Activated naive CD8-positive, alpha-beta T cell treated with anti-CD3 and anti-CD28 coated beads for 36 hours (primary cell): ENCODE measurements at regions not wholly inside any gene's neighbourhood (a gene's known extent, or its start where the extent isn't known, plus 50 kb on each side); places are given as distances from the start of the nearest gene placed in this dataset.

Experiments used
- DNase-seq: peaks from one replicate; pipeline ENCODE4 v3.0.0; 2021
- H3K27ac Mint-ChIP-seq: one replicate; pipeline ENCODE4 v1.8.0; 2022; ENCODE audit warnings: mild to moderate bottlenecking, moderate library complexity, mixed read lengths
- H3K27me3 Mint-ChIP-seq: one replicate; pipeline ENCODE4 v1.8.0; 2022; ENCODE audit warnings: mild to moderate bottlenecking, mixed read lengths
- H3K36me3 Mint-ChIP-seq: one replicate; pipeline ENCODE4 v1.8.0; 2021; ENCODE audit warnings: mild to moderate bottlenecking, mixed read lengths
- H3K4me1 Mint-ChIP-seq: one replicate; pipeline ENCODE4 v1.8.0; 2021; ENCODE audit warnings: mixed read lengths
- H3K4me3 Mint-ChIP-seq: one replicate; pipeline ENCODE4 v1.8.0; 2022; ENCODE audit warnings: mild to moderate bottlenecking, moderate library complexity, mixed read lengths
- H3K9me3 Mint-ChIP-seq: one replicate; pipeline ENCODE4 v1.8.0; 2022; ENCODE audit warnings: mixed read lengths

DNA sequence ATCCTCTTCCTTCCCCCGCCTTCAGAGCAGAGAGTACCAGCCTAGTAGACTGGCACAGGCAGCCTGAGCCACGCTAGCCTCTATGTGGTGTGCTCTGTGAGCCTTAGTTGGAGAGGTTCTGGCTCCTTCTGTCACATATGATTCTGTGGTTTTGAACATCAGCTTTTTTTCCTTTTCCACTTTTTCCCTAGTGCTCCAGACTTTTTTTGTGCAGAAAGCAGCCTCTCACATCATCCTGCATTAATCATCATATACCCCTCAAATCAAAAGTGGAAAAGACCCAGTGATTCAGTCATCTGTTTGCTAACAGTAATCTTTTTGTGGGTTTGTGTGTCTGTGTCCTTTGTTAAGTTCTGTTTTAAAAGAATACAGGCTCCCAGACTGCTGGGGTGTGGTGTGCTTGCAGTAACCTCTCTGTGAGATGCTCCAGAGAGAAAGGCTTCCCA is 663.9 kb upstream of the RGMB start:
- Mint-ChIP-seq H3K36me3 (no peaks in the 10 kb centered on the region), H3K27ac (no peak overlapping the region), H3K4me1 (no peaks in the 10 kb centered on the region), H3K27me3 (peaks cover 6% of the 10 kb centered on the region), H3K9me3 (no peaks in the 10 kb centered on the region), H3K4me3 (no peak overlapping the region)
- no peak for DNase-seq

DNA sequence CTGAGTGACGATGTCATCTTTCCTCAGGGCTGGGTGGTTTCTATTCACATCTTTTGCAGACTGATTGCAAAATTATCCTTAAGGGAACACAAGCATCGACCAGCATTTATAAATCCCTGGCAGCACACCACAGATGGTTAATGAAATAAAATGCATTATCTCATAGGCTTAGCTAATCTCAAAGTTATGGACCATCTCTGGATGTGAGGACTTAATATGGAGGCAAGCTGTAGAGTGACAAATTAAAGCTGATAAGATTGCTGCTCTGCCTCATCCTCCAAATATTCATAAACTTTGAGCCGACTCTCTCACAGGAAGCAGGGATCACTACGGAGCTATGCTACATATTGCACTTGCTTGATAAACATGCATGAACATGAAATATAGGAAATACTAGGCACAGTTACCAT is 663.2 kb upstream of the RGMB start:
- no peaks in the 10 kb centered on the region for H3K9me3 Mint-ChIP-seq

DNA sequence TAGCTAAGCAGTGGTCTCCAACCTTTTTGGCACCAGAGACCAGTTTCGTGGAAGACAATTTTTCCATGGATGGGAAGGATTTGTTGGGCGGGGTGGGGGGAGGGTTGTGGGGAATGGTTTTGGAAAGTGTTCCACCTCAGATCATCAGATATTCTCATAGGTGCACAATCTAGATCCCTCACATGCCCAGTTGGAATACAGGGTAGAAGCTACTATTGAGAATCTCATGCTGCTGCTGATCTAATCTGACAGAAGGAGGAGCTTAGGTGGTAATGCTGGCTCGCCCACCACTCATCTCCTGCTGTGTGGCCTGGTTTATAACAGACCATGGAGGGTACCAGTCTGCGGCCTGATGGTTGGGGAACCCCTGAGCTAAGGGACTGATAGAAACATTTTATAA is 662.7 kb upstream of the RGMB start:
- H3K27ac Mint-ChIP-seq, result no peak overlapping the region
- no peaks in the 10 kb centered on the region for H3K4me1 Mint-ChIP-seq

More for the DNA sequence above, 663.2 kb upstream of the RGMB start:
- Mint-ChIP-seq H3K27ac (no peak overlapping the region), H3K4me1 (no peaks in the 10 kb centered on the region), H3K27me3 (peaks cover 6% of the 10 kb centered on the region), H3K4me3 (no peak overlapping the region), H3K36me3 (no peaks in the 10 kb centered on the region)
- DNase-seq, result no peak

DNA sequence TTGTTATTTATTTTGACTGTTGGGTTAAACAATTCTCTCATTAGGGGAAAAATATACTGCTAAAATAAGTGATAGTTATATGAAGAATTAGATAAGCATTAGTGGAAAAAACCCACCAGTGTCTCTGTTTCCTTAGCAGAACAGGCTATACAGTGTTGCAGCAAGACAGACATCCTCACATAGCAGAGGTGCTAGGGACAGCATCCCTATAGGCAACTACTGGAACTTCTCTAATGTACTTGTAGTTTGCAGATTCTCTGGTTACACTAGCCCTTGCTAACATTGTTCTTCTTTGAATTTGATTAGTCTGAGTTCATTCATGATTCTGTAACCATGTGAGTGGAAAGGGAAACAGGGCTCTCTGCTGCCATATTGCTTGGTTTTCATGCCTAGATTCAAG is 661.8 kb upstream of the RGMB start:
- H3K4me1 Mint-ChIP-seq, result no peaks in the 10 kb centered on the region
- H3K27me3 Mint-ChIP-seq, result peaks cover 6% of the 10 kb centered on the region
- no peak for DNase-seq
- H3K27ac Mint-ChIP-seq, result no peak overlapping the region
- H3K4me3 Mint-ChIP-seq, result no peak overlapping the region
- H3K36me3 Mint-ChIP-seq, result no peaks in the 10 kb centered on the region
- peaks cover 1% of the 10 kb centered on the region for H3K9me3 Mint-ChIP-seq

More for the DNA sequence above, 662.7 kb upstream of the RGMB start:
- Mint-ChIP-seq H3K4me3 (no peak overlapping the region), H3K27me3 (peaks cover 6% of the 10 kb centered on the region), H3K9me3 (no peaks in the 10 kb centered on the region), H3K36me3 (no peaks in the 10 kb centered on the region)
- no peak for DNase-seq

DNA sequence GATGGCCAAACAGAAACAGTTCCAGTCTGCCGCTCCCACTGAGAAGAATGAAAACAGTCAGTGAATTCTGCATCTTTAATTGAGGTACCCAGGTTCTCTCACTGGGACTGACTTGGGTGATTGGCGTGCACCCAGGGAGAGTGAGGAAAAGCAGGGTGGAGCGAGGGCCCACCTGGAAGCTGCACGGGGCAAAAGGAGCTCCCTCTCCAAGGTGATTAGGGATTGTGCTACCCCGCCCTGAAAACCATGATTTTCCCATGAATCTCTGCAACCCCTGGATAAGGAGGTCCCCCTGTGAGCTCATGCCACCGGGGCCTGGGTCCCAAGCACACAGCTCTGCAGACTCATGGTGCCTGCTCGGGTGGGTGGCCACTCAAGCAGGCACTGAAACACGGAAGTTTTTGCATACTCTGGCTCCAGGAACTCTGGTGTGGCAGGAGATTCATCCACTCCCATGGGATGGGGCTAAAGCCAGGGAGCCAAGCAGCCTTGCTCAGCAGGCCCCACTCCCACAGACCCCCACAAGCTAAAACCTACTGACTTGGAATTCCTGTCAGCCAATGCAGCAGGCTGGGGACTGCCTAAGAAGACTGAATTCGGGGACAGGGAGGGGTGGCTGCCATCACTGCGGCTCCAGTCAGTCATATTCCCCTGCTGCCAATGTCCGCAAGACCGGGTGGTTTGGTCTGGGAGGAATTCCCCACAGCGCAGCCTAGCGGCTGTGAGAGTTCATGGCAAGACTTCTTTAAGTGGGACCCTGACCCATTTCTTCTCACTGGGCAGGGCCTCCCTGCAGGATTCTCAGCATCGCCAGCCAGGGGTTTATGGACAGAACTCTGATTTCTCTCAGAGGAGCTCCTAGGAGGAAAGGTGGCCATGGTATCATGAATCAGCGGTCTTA is 652.2 kb upstream of the RGMB start:
- Mint-ChIP-seq H3K27ac (no peak overlapping the region), H3K36me3 (no peaks in the 10 kb centered on the region), H3K4me1 (no peaks in the 10 kb centered on the region), H3K4me3 (no peak overlapping the region), H3K9me3 (peaks cover 4% of the 10 kb centered on the region), H3K27me3 (no peaks in the 10 kb centered on the region)
- DNase-seq, result no peak

DNA sequence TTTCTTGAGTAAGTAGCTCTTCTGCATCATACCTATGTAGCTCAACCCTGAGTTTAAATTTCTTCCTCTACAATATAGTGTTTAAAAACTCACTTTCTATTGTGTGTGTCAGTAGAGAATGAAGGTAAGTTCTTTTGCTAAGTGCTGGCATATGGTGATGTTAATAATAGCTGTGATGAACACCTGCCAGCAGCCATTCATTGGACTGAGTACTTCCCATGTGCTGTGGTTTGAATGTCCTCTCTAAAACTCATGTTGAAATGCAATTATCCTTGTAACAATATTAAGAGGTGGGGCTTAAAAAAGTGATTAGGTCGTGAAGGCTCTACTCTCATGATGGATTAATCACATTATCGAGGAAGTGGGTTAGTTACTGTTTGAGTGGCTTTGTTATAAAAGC is 645.2 kb upstream of the RGMB start:
- no peak overlapping the region for H3K4me3 Mint-ChIP-seq
- no peaks in the 10 kb centered on the region for H3K27me3 Mint-ChIP-seq
- H3K9me3 Mint-ChIP-seq, result peaks cover 4% of the 10 kb centered on the region
- H3K27ac Mint-ChIP-seq, result no peak overlapping the region
- H3K36me3 Mint-ChIP-seq, result no peaks in the 10 kb centered on the region
- no peaks in the 10 kb centered on the region for H3K4me1 Mint-ChIP-seq
- DNase-seq, result no peak

DNA sequence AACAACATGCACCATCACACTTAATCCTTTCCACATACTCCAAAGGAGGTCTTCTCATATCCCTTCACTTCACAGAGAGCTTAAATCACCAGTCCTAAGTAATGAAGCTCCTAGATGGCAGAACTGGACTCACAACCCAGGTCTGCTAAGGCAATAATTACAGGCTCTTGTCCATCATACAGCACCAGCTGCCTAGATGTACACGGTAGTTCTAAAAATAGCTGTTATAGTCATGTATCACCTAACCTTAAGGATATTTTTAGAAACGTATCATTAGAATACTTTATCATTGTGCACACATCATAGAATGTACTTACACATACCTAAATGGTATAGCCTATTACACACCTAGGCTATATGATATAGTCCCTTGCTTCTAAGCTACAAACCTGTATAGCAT is 644.6 kb upstream of the RGMB start:
- no peaks in the 10 kb centered on the region for H3K27me3 Mint-ChIP-seq
- peaks cover 4% of the 10 kb centered on the region for H3K9me3 Mint-ChIP-seq
- H3K36me3 Mint-ChIP-seq, result no peaks in the 10 kb centered on the region
- H3K4me3 Mint-ChIP-seq, result no peak overlapping the region
- H3K4me1 Mint-ChIP-seq, result no peaks in the 10 kb centered on the region
- no peak overlapping the region for H3K27ac Mint-ChIP-seq
- DNase-seq, result no peak

DNA sequence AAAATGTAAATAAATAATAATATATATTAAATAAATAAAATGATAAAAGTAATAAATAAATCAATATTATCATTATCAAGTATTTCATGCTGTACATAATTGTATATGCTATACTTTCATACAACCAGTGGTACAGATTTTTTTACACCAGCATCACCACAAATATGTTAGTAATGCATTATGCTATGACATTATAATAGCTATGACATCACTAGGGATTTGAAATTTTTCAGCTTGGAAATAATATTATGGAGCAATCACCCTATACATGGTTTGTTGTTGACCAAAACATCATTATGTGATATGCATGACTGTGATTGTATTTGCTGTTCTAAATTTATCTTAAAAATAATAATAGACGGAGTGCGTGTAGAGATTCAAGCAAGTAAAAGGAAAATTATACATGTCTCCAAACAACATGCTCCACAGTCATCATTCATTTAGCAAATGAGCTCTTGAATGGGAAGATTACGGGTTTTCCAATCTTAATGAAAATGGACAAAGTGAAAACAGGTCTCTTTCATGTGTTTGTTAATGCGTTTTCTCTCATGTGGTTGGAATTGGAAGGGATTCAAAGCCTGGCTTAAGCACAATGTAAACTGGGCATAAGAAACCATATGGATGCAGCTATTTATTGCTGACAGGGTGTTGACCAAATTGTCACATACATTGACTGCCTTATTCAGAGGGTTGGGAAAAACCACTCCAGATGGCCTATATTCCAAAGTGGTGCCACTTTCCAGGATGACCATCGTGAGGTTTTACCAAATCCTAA is 643.0 kb upstream of the RGMB start:
- H3K4me3 Mint-ChIP-seq, result no peak overlapping the region
- H3K27ac Mint-ChIP-seq, result no peak overlapping the region
- DNase-seq, result no peak
- H3K9me3 Mint-ChIP-seq, result peaks cover 4% of the 10 kb centered on the region
- H3K4me1 Mint-ChIP-seq, result no peaks in the 10 kb centered on the region
- no peaks in the 10 kb centered on the region for H3K27me3 Mint-ChIP-seq
- no peaks in the 10 kb centered on the region for H3K36me3 Mint-ChIP-seq

DNA sequence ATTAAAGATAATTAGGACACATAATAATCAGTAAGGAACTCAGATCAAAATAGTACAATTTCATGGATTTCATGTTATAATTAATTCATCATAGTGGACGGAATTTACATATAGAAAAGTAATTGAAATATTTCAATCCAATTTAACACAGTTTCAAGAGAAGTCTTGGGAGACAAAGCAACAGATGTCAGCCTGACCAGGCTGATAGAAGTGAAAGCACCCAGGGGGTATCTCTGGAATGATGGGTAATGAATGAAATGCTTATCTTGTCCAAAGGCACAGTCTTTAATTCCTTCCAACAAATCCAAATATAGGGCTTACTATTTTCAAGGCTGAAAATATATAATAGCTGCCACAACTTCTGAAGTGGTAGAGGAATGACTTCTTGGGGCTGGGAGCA is 629.3 kb upstream of the RGMB start:
- DNase-seq, result no peak
- no peaks in the 10 kb centered on the region for H3K27me3 Mint-ChIP-seq
- H3K27ac Mint-ChIP-seq, result no peak overlapping the region
- H3K4me1 Mint-ChIP-seq, result no peaks in the 10 kb centered on the region
- no peaks in the 10 kb centered on the region for H3K36me3 Mint-ChIP-seq
- no peaks in the 10 kb centered on the region for H3K9me3 Mint-ChIP-seq
- no peak overlapping the region for H3K4me3 Mint-ChIP-seq

DNA sequence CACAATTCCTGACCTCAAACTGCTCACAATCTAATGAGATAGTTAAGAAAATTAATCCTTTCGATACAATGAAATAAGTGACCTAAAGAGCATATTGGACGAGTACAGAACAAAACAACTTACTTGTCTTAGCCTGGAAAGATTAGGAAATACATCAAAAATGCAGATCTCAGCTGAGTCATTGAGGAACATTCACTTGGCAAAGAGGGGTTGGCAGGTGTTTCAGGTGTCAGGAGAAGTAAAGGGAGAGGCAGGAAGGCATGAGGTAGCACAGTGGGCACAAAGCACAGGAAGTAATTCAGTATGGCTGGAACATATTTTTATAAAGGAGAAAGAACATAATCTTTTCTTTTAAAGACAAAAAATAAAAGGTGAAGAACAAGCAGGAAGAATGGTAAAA is 628.8 kb upstream of the RGMB start:
- no peaks in the 10 kb centered on the region for H3K4me1 Mint-ChIP-seq
- H3K9me3 Mint-ChIP-seq, result no peaks in the 10 kb centered on the region
- no peak overlapping the region for H3K27ac Mint-ChIP-seq
- no peak for DNase-seq
- H3K4me3 Mint-ChIP-seq, result no peak overlapping the region
- no peaks in the 10 kb centered on the region for H3K36me3 Mint-ChIP-seq
- H3K27me3 Mint-ChIP-seq, result no peaks in the 10 kb centered on the region

DNA sequence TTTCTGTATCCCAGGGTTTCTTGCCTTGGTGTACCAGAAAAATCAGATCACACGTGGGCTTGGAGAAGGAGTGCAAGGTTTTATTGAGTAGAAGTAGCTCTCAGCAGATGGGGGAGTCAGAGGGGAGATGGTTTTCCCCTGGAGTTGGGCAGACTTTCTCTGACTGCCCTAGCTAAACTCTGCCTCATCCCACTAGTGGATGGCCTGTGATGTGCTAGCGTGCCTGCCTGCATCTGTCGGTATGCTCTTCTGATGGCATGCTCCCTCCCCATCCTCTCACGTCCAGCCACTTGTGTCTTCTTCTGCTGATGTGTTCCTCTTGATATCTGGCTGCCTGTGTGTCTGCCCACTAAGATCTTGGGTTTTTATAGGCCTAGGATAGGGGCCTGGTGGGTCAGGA is 616.1 kb upstream of the RGMB start:
- no peaks in the 10 kb centered on the region for H3K9me3 Mint-ChIP-seq
- H3K27ac Mint-ChIP-seq, result no peak overlapping the region
- H3K4me1 Mint-ChIP-seq, result no peaks in the 10 kb centered on the region
- no peaks in the 10 kb centered on the region for H3K36me3 Mint-ChIP-seq
- DNase-seq, result no peak
- H3K4me3 Mint-ChIP-seq, result no peak overlapping the region
- no peaks in the 10 kb centered on the region for H3K27me3 Mint-ChIP-seq

DNA sequence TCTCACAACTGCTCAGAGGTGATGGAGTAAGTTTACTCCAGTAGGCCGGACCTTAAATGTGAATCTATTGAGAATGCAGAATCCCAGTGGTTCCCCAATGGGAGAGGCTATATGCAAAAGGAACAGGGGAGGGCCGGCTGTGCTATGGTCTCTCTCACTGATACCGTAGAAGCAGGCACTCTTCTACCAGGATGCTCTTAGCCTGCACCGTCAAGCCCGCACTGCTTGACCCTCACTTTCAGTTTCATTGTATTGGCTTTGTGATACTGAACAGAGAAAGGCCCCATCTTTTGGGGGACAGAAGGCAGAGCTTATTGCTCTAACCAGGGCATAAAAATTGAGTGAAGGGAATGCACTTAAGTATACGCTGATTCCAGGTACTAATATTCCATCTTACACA is 615.0 kb upstream of the RGMB start:
- Mint-ChIP-seq H3K36me3 (no peaks in the 10 kb centered on the region), H3K9me3 (no peaks in the 10 kb centered on the region), H3K27ac (no peak overlapping the region), H3K4me3 (no peak overlapping the region), H3K4me1 (no peaks in the 10 kb centered on the region), H3K27me3 (no peaks in the 10 kb centered on the region)
- DNase-seq, result no peak

DNA sequence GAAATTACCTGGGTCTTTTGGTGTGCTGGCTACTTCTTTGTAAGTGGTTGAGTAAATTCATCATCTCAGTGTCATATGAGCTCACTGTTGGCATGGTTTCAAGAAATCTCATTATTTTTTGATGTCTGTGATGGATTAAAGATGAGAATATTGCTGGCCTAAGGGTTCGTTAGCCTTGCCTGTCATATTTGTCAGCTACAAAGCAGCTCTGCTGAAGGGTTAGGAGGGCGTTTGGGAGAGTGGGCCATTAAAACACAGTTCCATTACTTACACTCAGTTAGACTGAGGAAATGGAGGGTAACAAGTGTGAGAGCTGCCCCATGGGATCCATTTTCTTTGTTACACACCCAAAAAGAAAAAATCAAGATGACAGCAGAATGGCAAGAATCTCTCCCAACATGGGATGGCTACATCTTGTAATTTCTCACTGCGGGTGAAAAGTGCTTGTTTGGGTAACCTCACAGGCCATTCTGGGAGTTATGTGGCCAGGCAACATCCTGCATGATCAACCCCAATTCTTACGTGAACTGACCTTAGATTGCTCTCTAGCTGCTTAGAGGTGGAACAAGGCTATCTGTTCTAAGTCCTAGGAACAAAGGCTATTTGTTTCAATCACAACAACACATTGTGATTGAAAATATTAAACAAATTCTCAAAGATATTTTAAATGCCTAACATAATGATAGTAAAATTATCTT is 609.5 kb upstream of the RGMB start:
- no peak overlapping the region for H3K27ac Mint-ChIP-seq
- H3K27me3 Mint-ChIP-seq, result no peaks in the 10 kb centered on the region
- DNase-seq, result no peak
- no peaks in the 10 kb centered on the region for H3K4me1 Mint-ChIP-seq
- no peaks in the 10 kb centered on the region for H3K36me3 Mint-ChIP-seq
- no peak overlapping the region for H3K4me3 Mint-ChIP-seq
- no peaks in the 10 kb centered on the region for H3K9me3 Mint-ChIP-seq

DNA sequence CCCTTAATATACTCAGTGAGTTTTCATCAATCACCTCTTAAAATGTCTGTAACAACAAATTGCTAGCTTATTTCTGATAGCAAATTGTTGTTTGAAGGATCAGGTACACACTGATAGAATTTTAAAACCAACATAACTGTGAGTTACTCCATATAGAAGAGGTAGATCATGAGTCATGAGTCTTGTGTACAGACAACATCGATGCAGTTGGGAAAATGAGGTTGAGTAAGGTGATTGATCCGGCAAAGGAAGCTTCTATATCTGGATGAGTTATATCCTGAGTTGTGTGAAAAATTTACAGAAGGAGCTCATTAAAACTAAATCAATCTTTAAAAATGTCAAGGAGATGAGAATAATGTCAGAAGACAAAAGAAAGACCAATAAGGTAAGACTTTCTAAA is 604.6 kb upstream of the RGMB start:
- DNase-seq, result no peak

DNA sequence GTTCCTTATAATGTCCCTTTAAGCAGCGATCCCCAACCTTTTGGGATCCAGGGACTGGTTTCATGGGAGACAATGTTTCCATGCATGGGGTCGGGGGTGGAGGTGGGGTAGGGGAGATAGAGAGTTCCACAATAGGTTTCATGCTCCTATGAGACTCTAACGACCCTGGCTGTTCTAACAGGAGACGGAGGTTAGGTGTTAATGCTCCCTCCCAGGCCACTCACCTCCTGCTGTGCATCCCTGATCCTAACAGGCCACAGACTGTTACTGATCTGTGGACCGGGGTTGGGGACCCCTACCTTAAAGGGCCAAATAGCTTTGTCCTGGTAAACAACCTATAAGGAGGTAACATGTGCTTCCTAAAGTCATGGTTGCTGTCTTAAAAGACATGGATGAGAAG is 602.5 kb upstream of the RGMB start:
- no peak overlapping the region for H3K4me3 Mint-ChIP-seq
- H3K9me3 Mint-ChIP-seq, result no peaks in the 10 kb centered on the region
- no peaks in the 10 kb centered on the region for H3K4me1 Mint-ChIP-seq
- no peak for DNase-seq
- H3K27ac Mint-ChIP-seq, result no peak overlapping the region
- H3K27me3 Mint-ChIP-seq, result no peaks in the 10 kb centered on the region
- H3K36me3 Mint-ChIP-seq, result no peaks in the 10 kb centered on the region

More for the DNA sequence above, 604.6 kb upstream of the RGMB start:
- Mint-ChIP-seq H3K4me3 (no peak overlapping the region), H3K9me3 (no peaks in the 10 kb centered on the region), H3K27ac (no peak overlapping the region), H3K27me3 (no peaks in the 10 kb centered on the region), H3K4me1 (no peaks in the 10 kb centered on the region), H3K36me3 (no peaks in the 10 kb centered on the region)
